GM12873 (cell line): ENCODE measurements at regions not wholly inside any gene's neighbourhood (a gene's known extent, or its start where the extent isn't known, plus 50 kb on each side); places are given as distances from the start of the nearest gene placed in this dataset.

Experiments used
- TF ChIP-seq, protein P1 (sequence below): IDR thresholded peaks from 2 replicates; pipeline ENCODE4 v1.5.1; 2012; ENCODE audit warnings: low read depth, mild to moderate bottlenecking, moderate library complexity, low read length, control low read depth; ENCODE audit not compliant: insufficient read depth; ENCODE audit errors: missing control alignments

DNA sequence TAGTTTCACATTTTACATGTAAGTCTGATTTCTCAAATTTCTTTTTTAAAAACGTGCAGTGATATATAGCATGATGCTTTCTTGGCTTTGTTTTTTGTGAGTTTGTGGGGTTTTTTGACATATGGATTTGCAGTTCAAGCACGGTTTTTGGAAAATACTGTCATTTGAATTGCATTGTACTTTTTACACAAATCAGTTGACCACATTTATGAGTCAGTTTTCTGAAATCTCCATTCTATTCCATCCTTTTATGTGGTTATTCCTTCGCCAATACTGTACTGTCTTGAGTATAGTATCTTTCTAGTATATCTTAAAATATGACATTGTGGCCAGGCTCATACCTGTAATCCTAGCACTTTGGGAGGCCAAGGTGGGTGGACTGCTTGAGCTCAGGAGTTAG, 890.0 kb upstream of the CITED2 start:
- TF ChIP-seq, protein P1, sequence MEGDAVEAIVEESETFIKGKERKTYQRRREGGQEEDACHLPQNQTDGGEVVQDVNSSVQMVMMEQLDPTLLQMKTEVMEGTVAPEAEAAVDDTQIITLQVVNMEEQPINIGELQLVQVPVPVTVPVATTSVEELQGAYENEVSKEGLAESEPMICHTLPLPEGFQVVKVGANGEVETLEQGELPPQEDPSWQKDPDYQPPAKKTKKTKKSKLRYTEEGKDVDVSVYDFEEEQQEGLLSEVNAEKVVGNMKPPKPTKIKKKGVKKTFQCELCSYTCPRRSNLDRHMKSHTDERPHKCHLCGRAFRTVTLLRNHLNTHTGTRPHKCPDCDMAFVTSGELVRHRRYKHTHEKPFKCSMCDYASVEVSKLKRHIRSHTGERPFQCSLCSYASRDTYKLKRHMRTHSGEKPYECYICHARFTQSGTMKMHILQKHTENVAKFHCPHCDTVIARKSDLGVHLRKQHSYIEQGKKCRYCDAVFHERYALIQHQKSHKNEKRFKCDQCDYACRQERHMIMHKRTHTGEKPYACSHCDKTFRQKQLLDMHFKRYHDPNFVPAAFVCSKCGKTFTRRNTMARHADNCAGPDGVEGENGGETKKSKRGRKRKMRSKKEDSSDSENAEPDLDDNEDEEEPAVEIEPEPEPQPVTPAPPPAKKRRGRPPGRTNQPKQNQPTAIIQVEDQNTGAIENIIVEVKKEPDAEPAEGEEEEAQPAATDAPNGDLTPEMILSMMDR: no peak

DNA sequence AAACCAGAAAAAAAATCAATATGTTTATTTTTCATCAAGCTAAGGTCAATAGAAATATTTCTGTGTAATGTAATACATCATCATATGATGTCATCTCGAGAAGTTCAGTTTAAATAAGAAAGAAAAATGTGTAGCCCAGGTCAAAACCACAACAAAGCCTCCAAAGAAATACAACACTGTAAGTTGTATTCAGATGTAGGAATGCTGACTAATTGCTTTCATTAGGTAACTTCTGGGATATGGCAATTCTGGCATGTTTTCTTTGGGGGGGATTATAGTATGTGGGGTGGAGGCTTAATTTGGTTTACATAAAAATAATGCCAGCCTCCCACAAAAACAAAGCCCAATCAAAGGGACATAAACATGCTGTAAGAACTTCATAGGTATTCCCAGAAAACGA, 881.8 kb upstream of the CITED2 start:
- TF ChIP-seq, protein P1: no peak

DNA sequence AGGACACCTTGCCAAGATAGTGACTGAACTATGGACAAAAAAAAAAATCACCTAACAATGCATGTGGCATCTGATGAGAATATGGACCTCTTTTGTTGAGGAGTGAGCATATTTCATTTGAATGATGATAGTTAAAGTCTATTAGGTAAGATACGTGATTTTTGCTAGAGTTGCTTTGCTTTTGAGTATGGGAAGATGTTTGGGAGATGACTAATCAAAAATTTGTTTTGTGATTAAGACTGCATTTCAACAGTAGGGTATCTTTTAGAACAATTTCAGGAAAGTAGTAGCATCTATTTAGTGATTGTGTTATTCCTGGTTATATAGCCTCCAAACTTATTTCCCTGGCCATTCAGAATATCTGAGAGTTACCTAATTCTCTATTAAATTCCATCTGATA, 878.6 kb upstream of the CITED2 start:
- TF ChIP-seq, protein P1: no peak

DNA sequence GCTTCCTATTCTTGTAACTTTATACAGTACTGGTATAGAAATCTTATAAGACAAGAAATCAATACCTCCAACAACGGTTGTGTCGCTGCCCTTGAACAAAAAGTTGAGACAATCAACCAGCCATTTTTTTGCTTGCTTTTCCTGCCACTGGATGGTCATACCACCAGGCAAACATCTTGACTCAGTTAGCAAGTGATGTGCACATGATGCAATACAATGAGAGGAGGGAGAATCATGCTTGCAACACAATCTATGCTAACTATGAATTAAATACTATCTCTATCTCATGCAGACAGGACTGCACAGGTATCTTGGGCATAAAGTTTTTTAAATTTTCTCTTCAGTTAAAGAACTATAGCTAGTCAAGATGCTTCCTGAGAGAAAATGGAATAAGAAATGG, 877.7 kb upstream of the CITED2 start:
- TF ChIP-seq, protein P1: no peak

DNA sequence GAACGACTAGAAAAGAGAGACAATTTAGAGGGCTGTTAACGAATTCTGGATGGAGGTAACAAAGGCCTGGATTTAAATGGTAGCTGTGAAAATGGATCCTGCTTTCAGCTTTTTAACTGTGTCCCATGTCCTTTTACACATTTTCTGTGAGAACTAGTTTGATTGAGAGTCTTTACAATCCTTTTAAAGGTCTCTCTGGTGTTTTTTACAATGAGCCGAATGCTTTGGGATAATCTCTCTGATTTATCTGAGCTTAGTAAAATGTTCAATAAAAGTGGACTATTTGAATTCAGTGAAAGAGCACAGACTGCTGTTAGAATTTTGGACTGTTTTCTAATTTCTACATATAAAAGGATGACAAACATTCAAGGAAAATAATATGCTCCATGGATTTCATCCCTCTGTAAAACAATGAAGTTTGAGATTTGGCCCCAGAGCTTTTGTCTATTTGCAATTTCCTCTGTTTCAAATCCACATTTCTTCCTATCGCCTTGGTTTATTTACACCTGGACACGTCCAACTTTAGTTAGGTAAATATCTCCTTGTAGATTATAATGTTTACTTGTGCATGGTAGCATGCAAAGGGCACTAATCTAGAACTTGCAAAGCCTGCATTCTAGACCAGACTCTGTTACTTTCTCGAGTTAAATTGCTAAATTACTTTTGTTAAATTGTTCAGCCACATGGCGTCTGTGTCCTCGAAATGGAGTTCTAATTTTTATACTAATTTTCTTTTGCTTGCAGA, 871.0 kb upstream of the CITED2 start:
- TF ChIP-seq, protein P1: no peak

DNA sequence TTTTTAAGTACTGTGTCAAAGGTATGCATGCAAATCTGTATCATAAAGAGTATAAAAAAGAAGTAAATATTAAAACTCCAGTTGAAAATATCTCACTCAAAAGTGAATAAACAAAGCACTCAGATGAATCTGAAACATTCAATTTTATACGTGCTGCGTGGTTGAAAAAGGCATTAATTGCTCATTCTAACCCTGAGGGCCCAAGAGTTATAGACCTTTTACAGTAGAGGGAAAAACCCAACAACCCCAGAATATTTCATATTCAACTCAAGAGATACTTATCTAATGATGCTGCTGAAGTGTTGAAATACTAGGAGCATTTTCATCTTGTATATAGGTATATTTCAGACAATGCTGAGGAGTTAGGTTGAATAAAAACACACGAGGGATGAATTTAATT, 862.8 kb upstream of the CITED2 start:
- TF ChIP-seq, protein P1: no peak

DNA sequence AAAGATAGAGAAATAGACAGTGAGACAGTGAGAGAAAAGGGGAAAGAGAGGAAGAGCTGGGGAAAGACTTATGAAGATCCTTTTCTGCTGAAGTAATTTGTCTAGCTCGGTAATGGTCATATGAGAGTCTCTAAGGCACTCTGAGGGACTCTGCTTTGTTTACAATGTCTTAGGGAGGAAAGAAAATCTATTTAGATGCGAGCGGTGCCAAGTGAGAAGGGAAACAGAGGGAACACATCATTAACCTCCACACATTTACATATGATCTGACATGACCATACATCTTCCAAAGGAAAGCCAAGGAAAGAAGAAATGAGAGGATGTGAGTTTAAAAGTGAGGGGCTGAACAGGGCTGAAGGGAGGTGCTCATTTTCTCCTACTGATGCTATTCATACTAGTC, 862.3 kb upstream of the CITED2 start:
- TF ChIP-seq, protein P1: no peak
